ENCODE measurements at regions not wholly inside any gene's neighbourhood (a gene's known extent, or its start where the extent isn't known, plus 50 kb on each side); places are given as distances from the start of the nearest gene placed in this dataset.
"Not testable (repeated sequence)": the region's sequence is repeated elsewhere in the genome, so short reads cannot be mapped to it uniquely, and the experiment has no call there.

GRCh38 chr21:18550361-18550760 lies 146.8 kb upstream of the TMPRSS15 start:
- TF ChIP-seq MAX (IDR thresholded peaks at IDR 0.05; ENCODE audit: low read depth, low read length) (no peak), MYC (IDR thresholded peaks at IDR 0.05; ENCODE audit: low read depth, low read length) (no peak)
- TF ChIP-seq, protein P1, sequence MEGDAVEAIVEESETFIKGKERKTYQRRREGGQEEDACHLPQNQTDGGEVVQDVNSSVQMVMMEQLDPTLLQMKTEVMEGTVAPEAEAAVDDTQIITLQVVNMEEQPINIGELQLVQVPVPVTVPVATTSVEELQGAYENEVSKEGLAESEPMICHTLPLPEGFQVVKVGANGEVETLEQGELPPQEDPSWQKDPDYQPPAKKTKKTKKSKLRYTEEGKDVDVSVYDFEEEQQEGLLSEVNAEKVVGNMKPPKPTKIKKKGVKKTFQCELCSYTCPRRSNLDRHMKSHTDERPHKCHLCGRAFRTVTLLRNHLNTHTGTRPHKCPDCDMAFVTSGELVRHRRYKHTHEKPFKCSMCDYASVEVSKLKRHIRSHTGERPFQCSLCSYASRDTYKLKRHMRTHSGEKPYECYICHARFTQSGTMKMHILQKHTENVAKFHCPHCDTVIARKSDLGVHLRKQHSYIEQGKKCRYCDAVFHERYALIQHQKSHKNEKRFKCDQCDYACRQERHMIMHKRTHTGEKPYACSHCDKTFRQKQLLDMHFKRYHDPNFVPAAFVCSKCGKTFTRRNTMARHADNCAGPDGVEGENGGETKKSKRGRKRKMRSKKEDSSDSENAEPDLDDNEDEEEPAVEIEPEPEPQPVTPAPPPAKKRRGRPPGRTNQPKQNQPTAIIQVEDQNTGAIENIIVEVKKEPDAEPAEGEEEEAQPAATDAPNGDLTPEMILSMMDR (IDR thresholded peaks at IDR 0.05; ENCODE audit: low read depth, low read length): no peak
- H3K4me3 ChIP-seq (ENCODE audit: low read depth, low read length): no peak overlapping the region
- DNase-seq (ENCODE audit: low read depth): no peak

- TF ChIP-seq, protein P1 (IDR thresholded peaks at IDR 0.05; ENCODE audit: low read depth, low read length): no peak
- TF ChIP-seq MAX (IDR thresholded peaks at IDR 0.05; ENCODE audit: low read depth, low read length) (no peak), POLR2A (IDR thresholded peaks at IDR 0.05; ENCODE audit: extremely low read depth, insufficient read length) (no peak), MYC (IDR thresholded peaks at IDR 0.05; ENCODE audit: low read depth, low read length) (no peak)
- H3K4me3 ChIP-seq (ENCODE audit: low read depth, low read length): no peak overlapping the region
- no peak for DNase-seq (ENCODE audit: low read depth)
Observed at GRCh38 chr21:18553786-18554185, 150.2 kb upstream of the TMPRSS15 start.

- not testable (repeated sequence) for DNase-seq (ENCODE audit: low read depth); H3K4me3 ChIP-seq (ENCODE audit: low read depth, low read length)
- TF ChIP-seq, protein P1 (IDR thresholded peaks at IDR 0.05; ENCODE audit: low read depth, low read length): peak; percentile 18
Observed at GRCh38 chr21:18567770-18568169, 164.2 kb upstream of the TMPRSS15 start.

DNA sequence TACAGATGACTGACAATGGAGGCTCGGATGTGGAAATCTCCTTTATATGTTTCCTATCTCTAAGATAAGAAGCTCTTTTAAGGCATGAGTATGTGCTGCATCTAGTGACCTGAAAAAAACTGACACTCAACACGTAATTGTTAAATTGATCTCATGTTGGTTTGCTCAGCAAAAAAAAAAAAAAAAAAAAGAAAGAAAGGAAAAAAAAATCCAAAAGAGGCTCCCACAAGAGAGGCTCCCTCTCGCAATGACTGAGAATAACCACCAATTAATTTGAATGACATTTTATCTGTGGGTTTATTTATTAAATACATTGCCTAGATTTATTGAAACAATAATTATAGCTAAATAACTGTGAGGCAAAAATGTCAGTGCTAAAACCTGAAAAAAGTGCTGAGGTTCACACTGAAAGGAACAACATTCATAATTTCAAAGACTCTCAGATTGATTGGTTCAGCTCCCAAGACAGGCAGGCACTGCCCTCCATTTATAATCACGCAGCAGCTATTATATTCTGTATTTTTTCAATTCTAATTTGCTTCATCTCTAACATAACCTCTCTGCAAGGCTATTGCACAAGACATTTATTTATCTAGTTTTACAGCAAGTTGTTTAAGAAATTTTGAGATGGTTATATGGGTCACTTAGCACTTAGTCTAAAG lies 184.5 kb upstream of the TMPRSS15 start:
- TF ChIP-seq POLR2A (IDR thresholded peaks at IDR 0.05; ENCODE audit: extremely low read depth, insufficient read length) (no peak), MYC (IDR thresholded peaks at IDR 0.05; ENCODE audit: low read depth, low read length) (no peak), MAX (IDR thresholded peaks at IDR 0.05; ENCODE audit: low read depth, low read length) (no peak)
- TF ChIP-seq, protein P1 (IDR thresholded peaks at IDR 0.05; ENCODE audit: low read depth, low read length): no peak
- H3K4me3 ChIP-seq (ENCODE audit: low read depth, low read length): no peak overlapping the region
- no peak for DNase-seq (ENCODE audit: low read depth)

DNA sequence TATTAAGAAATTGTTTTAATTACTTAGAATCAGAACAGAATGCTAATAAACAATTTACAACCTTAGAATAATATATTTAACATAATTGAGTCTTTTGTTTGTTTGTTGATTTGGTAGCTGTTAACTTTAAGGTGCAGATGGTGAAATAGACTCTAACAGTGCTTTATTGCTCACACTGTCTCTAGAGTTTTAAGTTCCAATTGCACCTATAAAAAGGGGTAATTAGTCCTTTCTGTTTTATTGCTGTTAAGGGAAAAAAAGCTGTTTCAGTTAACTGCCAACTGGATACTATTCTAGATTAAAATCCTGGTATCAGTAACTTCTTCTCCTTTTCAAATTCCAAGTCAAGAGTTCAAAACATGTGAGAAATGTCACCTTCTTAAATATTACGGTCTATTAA lies 197.6 kb upstream of the TMPRSS15 start:
- TF ChIP-seq MAX (IDR thresholded peaks at IDR 0.05; ENCODE audit: low read depth, low read length) (no peak), POLR2A (IDR thresholded peaks at IDR 0.05; ENCODE audit: extremely low read depth, insufficient read length) (no peak)
- no peak for DNase-seq (ENCODE audit: low read depth)
- no peak overlapping the region for H3K4me3 ChIP-seq (ENCODE audit: low read depth, low read length)

- TF ChIP-seq POLR2A (IDR thresholded peaks at IDR 0.05; ENCODE audit: extremely low read depth, insufficient read length): no peak
- TF ChIP-seq, protein P1 (IDR thresholded peaks at IDR 0.05; ENCODE audit: low read depth, low read length): no peak
- TF ChIP-seq MYC (IDR thresholded peaks at IDR 0.05; ENCODE audit: low read depth, low read length): no peak
- TF ChIP-seq MAX (IDR thresholded peaks at IDR 0.05; ENCODE audit: low read depth, low read length): no peak
- no peak for DNase-seq (ENCODE audit: low read depth)
- H3K4me3 ChIP-seq (ENCODE audit: low read depth, low read length): no peak overlapping the region
Observed at GRCh38 chr21:18602711-18603110, 199.1 kb upstream of the TMPRSS15 start.
